ENCODE measurements at regions not wholly inside any gene's neighbourhood (a gene's known extent, or its start where the extent isn't known, plus 50 kb on each side); places are given as distances from the start of the nearest gene placed in this dataset.

- Histone ChIP-seq H3K27me3 (ENCODE audit: control insufficient read depth, extremely low read depth, insufficient read depth, low read length) (peaks cover 16% of the 10 kb centered on the region), H3K9me3 (ENCODE audit: control insufficient read depth, low read depth, low read length) (no peaks in the 10 kb centered on the region), H3K4me3 (ENCODE audit: control insufficient read depth in 2 of 3, extremely low read depth in 1 of 3, insufficient read depth in 2 of 3, low read depth in 1 of 3, low read length in 3 of 3) (no peak overlapping the region), H3K4me2 (ENCODE audit: control insufficient read depth, extremely low read depth, insufficient read depth, low read depth, low read length) (no peak overlapping the region), H4K20me1 (ENCODE audit: control insufficient read depth, extremely low read depth, insufficient read depth, low read length) (no peaks in the 10 kb centered on the region), H3K36me3 (ENCODE audit: control insufficient read depth in 2 of 2, extremely low read depth in 1 of 2, insufficient read depth in 2 of 2, low read length in 2 of 2) (no peaks in the 10 kb centered on the region), H3K4me1 (ENCODE audit: control insufficient read depth, extremely low read depth, insufficient read depth, low read length) (no peaks in the 10 kb centered on the region), H3K9me1 (ENCODE audit: control insufficient read depth, extremely low read depth, insufficient read depth, low read length) (no peaks in the 10 kb centered on the region), H3K79me2 (ENCODE audit: control insufficient read depth, insufficient read depth, low read length) (no peaks in the 10 kb centered on the region), H2AFZ (ENCODE audit: control insufficient read depth, low read length) (no peak overlapping the region), H3K27ac (ENCODE audit: control insufficient read depth, insufficient read depth, low read length) (no peak overlapping the region), H3K9ac (ENCODE audit: control insufficient read depth, extremely low read depth, insufficient read depth, low read length) (no peak overlapping the region)
- DNase-seq (ENCODE audit: low read depth, low spot score) (no peak), FAIRE-seq (no peak)
- dilution Hi-C loops (cut with MboI; ENCODE audit: extremely low pct_ligation_motif_present, low sequenced_read_pairs) = no loop called here
- TF ChIP-seq EZH2 (IDR thresholded peaks at IDR 0.05; ENCODE audit: low read length) (no peak), CTCF (optimal IDR thresholded peaks at IDR 0.05 in 1 of 3, IDR thresholded peaks at IDR 0.05 in 1 of 3, conservative IDR thresholded peaks at IDR 0.05 in 1 of 3; ENCODE audit: extremely low read depth in 1 of 3, insufficient read depth in 2 of 3, low read length in 3 of 3) (no peak)
Observed at GRCh38 chr12:67496581-67496980, 152.0 kb upstream of the DYRK2 start.

GRCh38 chr12:67498991-67499390, 149.6 kb upstream of the DYRK2 start:
- no peak overlapping the region for H2AFZ ChIP-seq (ENCODE audit: control insufficient read depth, low read length)
- H3K9ac ChIP-seq (ENCODE audit: control insufficient read depth, extremely low read depth, insufficient read depth, low read length) = no peak overlapping the region
- no peaks in the 10 kb centered on the region for H3K9me1 ChIP-seq (ENCODE audit: control insufficient read depth, extremely low read depth, insufficient read depth, low read length)
- no peaks in the 10 kb centered on the region for H3K4me1 ChIP-seq (ENCODE audit: control insufficient read depth, extremely low read depth, insufficient read depth, low read length)
- H3K9me3 ChIP-seq (ENCODE audit: control insufficient read depth, low read depth, low read length) = no peaks in the 10 kb centered on the region
- no peaks in the 10 kb centered on the region for H4K20me1 ChIP-seq (ENCODE audit: control insufficient read depth, extremely low read depth, insufficient read depth, low read length)
- dilution Hi-C loops (cut with MboI; ENCODE audit: extremely low pct_ligation_motif_present, low sequenced_read_pairs) = no loop called here
- FAIRE-seq (no peak), DNase-seq (ENCODE audit: low read depth, low spot score) (no peak)
- H3K27me3 ChIP-seq (ENCODE audit: control insufficient read depth, extremely low read depth, insufficient read depth, low read length) = peaks cover 23% of the 10 kb centered on the region
- no peak overlapping the region for H3K27ac ChIP-seq (ENCODE audit: control insufficient read depth, insufficient read depth, low read length)
- no peak overlapping the region for H3K4me2 ChIP-seq (ENCODE audit: control insufficient read depth, extremely low read depth, insufficient read depth, low read depth, low read length)
- H3K4me3 ChIP-seq (ENCODE audit: control insufficient read depth in 2 of 3, extremely low read depth in 1 of 3, insufficient read depth in 2 of 3, low read depth in 1 of 3, low read length in 3 of 3) = no peak overlapping the region
- no peaks in the 10 kb centered on the region for H3K36me3 ChIP-seq (ENCODE audit: control insufficient read depth in 2 of 2, extremely low read depth in 1 of 2, insufficient read depth in 2 of 2, low read length in 2 of 2)
- TF ChIP-seq EZH2 (IDR thresholded peaks at IDR 0.05; ENCODE audit: low read length) (no peak), CTCF (optimal IDR thresholded peaks at IDR 0.05 in 1 of 3, IDR thresholded peaks at IDR 0.05 in 1 of 3, conservative IDR thresholded peaks at IDR 0.05 in 1 of 3; ENCODE audit: extremely low read depth in 1 of 3, insufficient read depth in 2 of 3, low read length in 3 of 3) (no peak)
- H3K79me2 ChIP-seq (ENCODE audit: control insufficient read depth, insufficient read depth, low read length) = no peaks in the 10 kb centered on the region

Measured in keratinocyte (primary cell).